ENCODE measurements at regions not wholly inside any gene's neighbourhood (a gene's known extent, or its start where the extent isn't known, plus 50 kb on each side); places are given as distances from the start of the nearest gene placed in this dataset.

DNA sequence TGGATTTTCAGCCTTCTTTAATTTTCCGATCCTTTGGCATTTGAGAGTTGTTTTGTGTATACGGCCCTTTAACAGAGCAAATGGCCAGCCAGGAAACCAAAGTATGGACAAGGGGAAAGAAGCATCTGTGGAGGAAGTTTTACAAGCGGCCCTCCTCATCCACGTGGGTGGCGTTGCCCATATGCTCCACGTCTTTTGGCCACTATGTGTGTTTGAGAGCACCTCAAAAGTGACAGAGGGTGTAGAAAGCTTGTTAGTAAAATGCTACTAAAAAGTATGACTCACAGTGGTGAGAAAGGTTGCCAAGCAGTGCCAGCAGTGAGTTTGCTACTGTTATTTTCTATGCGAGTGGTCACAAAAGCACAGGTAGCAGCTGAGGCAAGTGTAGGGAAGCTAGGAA lies 451.8 kb upstream of the NPAP1 start:
- no peak for TF ChIP-seq CTCF (conservative IDR thresholded peaks at IDR 0.05; ENCODE audit: low read depth, low read length)
- no peak for TF ChIP-seq EZH2phosphoT487 (IDR thresholded peaks at IDR 0.05; ENCODE audit: borderline replicate concordance, low read length)
